Cerebellar cortex (tissue), 1 donor: ENCODE measurements at regions not wholly inside any gene's neighbourhood (a gene's known extent, or its start where the extent isn't known, plus 50 kb on each side); places are given as distances from the start of the nearest gene placed in this dataset.

Source experiments
- DNase-seq: peaks from one replicate; pipeline ENCODE4 v3.0.0-alpha.2; 2015; ENCODE audit warnings: low spot score

- DNase-seq, result no peak
These were observed 240.3 kb upstream of the DYNLRB2 start for GRCh38 chr16:80300456-80300855.

- no peak for DNase-seq
These were observed 241.4 kb upstream of the DYNLRB2 start for GRCh38 chr16:80299416-80299815.

GRCh38 chr16:80298676-80299075 is 242.1 kb upstream of the DYNLRB2 start:
- DNase-seq, result no peak

- DNase-seq, result no peak
These were observed 244.8 kb upstream of the DYNLRB2 start for GRCh38 chr16:80296034-80296433.

- no peak for DNase-seq
These were observed 246.6 kb upstream of the DYNLRB2 start for GRCh38 chr16:80294172-80294571.

GRCh38 chr16:80288616-80289015 is 252.2 kb upstream of the DYNLRB2 start:
- DNase-seq, result no peak

GRCh38 chr16:80287674-80288073 is 253.1 kb upstream of the DYNLRB2 start:
- no peak for DNase-seq

GRCh38 chr16:80285104-80285503 is 255.7 kb upstream of the DYNLRB2 start:
- no peak for DNase-seq

- no peak for DNase-seq
These were observed 257.1 kb upstream of the DYNLRB2 start for GRCh38 chr16:80283466-80284392.

GRCh38 chr16:80280557-80280956 is 260.2 kb upstream of the DYNLRB2 start:
- no peak for DNase-seq

- no peak for DNase-seq
These were observed 261.1 kb upstream of the DYNLRB2 start for GRCh38 chr16:80279656-80280055.

GRCh38 chr16:80277182-80277581 is 263.6 kb upstream of the DYNLRB2 start:
- no peak for DNase-seq

- no peak for DNase-seq
These were observed 266.1 kb upstream of the DYNLRB2 start for GRCh38 chr16:80274576-80275191.

GRCh38 chr16:80273635-80274538 is 266.9 kb upstream of the DYNLRB2 start:
- no peak for DNase-seq

- no peak for DNase-seq
These were observed 275.0 kb upstream of the DYNLRB2 start for GRCh38 chr16:80265624-80266306.

GRCh38 chr16:80263848-80264694 is 276.7 kb upstream of the DYNLRB2 start:
- DNase-seq, result no peak

GRCh38 chr16:80263181-80263823 is 277.5 kb upstream of the DYNLRB2 start:
- DNase-seq, result no peak

- no peak for DNase-seq
These were observed 279.9 kb upstream of the DYNLRB2 start for GRCh38 chr16:80260906-80261311.

- no peak for DNase-seq
These were observed 281.4 kb upstream of the DYNLRB2 start for GRCh38 chr16:80259290-80259805.

- DNase-seq, result no peak
These were observed 282.4 kb upstream of the DYNLRB2 start for GRCh38 chr16:80258407-80258806.
